ENCODE measurements at regions not wholly inside any gene's neighbourhood (a gene's known extent, or its start where the extent isn't known, plus 50 kb on each side); places are given as distances from the start of the nearest gene placed in this dataset.

DNA sequence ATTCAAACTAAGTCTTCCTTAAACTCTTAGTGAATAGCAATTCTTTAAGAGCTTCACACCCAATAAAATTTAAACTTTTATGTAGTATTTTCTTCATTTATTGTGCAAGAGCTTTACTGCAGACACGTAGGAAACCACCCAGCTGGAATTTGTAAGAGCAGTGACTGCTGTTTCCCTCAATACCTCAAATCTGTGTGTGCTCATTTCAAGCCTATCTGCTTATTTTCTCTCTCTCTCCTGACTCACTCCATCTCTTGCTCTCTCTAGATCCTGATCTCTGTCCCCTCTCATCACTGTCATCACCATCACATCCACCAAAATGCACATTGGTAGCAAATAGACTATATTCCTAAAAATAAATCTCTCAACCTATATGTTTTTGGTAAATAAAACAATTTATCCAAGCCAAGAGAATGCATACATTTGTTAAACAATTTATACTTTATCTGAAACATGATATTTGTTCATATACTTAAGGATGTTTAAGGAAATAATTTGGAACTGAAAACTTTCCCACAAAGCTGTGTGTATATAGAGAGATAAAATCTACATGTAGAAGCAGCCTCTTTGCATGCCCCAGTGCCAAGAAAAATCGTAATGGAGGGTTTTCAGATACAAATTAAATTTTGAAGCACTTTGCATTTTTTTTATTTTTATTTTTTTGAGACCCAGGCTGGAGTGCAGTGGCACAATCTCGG lies 273.0 kb downstream of the TFAP2A start:
- no peak overlapping the region for H2BK12ac ChIP-seq (ENCODE audit: insufficient read length, low read depth, low read length)
- H4K91ac ChIP-seq (ENCODE audit: insufficient read length, low read depth, low read length): no peak overlapping the region
- no peaks in the 10 kb centered on the region for H3K9me3 ChIP-seq (ENCODE audit: control insufficient read depth, low read depth, low read length)
- no peak overlapping the region for H3K18ac ChIP-seq (ENCODE audit: insufficient read length, low read depth, low read length)
- no peaks in the 10 kb centered on the region for H3K27me3 ChIP-seq (ENCODE audit: insufficient read depth, low read length)
- no peak overlapping the region for H3K4ac ChIP-seq (ENCODE audit: low read depth, low read length)
- no CpG with 5 or more reads among the region's 3 CpGs for WGBS (ENCODE audit: extremely low coverage, insufficient read length, low lambda C conversion rate)
- H2BK120ac ChIP-seq (ENCODE audit: low read depth, low read length, poor library complexity, severe bottlenecking): no peak overlapping the region
- H3K79me2 ChIP-seq (ENCODE audit: insufficient read depth, low read length): no peaks in the 10 kb centered on the region
- no peak overlapping the region for H3K9ac ChIP-seq (ENCODE audit: extremely low read depth, insufficient read length, low read length)
- no peaks in the 10 kb centered on the region for H3K23me2 ChIP-seq (ENCODE audit: insufficient read length, low read depth, low read length, poor library complexity, severe bottlenecking)
- Mint-ChIP-seq H3K27ac (no peak overlapping the region), H3K36me3 (ENCODE audit: insufficient read depth in 1 of 3, low read depth in 3 of 3) (no peaks in the 10 kb centered on the region), H3K9me3 (peaks cover 0 to 4% of the 10 kb centered on the region in 2 experiments; a peak in 1 of 5 replicates), H3K4me1 (peaks cover 8 to 25% of the 10 kb centered on the region in 2 experiments), H3K27me3 (ENCODE audit: low read depth) (no peaks in the 10 kb centered on the region), H3K4me3 (no peak overlapping the region)
- H2BK15ac ChIP-seq (ENCODE audit: low read depth, low read length): no peak overlapping the region
- H2AFZ ChIP-seq (ENCODE audit: low read length): no peak overlapping the region
- no peak overlapping the region for H2BK20ac ChIP-seq (ENCODE audit: low read depth, low read length, poor library complexity, severe bottlenecking)
- no peak overlapping the region for H3K23ac ChIP-seq (ENCODE audit: insufficient read length, low read depth, low read length)
- no peak overlapping the region for H4K8ac ChIP-seq (replicated peaks; ENCODE audit: insufficient read length, low read depth, low read length)
- H2AK5ac ChIP-seq (ENCODE audit: insufficient read length, low read length): no peak overlapping the region
- no peaks in the 10 kb centered on the region for H3K79me1 ChIP-seq (ENCODE audit: insufficient read depth, low read depth, low read length, poor library complexity, severe bottlenecking)
- no peak overlapping the region for H2BK5ac ChIP-seq (ENCODE audit: insufficient read length, low read length)
- H4K20me1 ChIP-seq (ENCODE audit: control insufficient read depth, insufficient read depth, insufficient read length): no peaks in the 10 kb centered on the region
- H3K56ac ChIP-seq (ENCODE audit: insufficient read length, low read depth, low read length): no peak overlapping the region
- DNase-seq: no peak
- no peak for TF ChIP-seq CTCF (conservative IDR thresholded peaks at IDR 0.05)
- no peak overlapping the region for H4K5ac ChIP-seq (ENCODE audit: insufficient read length, low read depth, low read length)
- H3K4me2 ChIP-seq (ENCODE audit: insufficient read depth, insufficient read length, low read length): no peak overlapping the region
- H3K27ac ChIP-seq (ENCODE audit: insufficient read length, low read depth, low read length): no peak overlapping the region
- no peaks in the 10 kb centered on the region for H3K4me1 ChIP-seq (ENCODE audit: insufficient read depth, low read length)
- no peak overlapping the region for H3K14ac ChIP-seq (ENCODE audit: insufficient read depth, low read length)
- no peak overlapping the region for H3T11ph ChIP-seq (ENCODE audit: low read length)

All from H9 (cell line).